C4-2B (cell line): ENCODE measurements at regions not wholly inside any gene's neighbourhood (a gene's known extent, or its start where the extent isn't known, plus 50 kb on each side); places are given as distances from the start of the nearest gene placed in this dataset.

Source experiments
- ZFX ChIP-seq: fragments of 450-650 bp; IDR thresholded peaks from 2 replicates; pipeline ENCODE4 v1.6.1; 2017
- TF ChIP-seq, protein P1 (sequence below): fragments of 450-650 bp; conservative IDR thresholded peaks from 2 replicates; pipeline ENCODE4 v1.5.1; 2017; ENCODE audit warnings: mild to moderate bottlenecking

DNA sequence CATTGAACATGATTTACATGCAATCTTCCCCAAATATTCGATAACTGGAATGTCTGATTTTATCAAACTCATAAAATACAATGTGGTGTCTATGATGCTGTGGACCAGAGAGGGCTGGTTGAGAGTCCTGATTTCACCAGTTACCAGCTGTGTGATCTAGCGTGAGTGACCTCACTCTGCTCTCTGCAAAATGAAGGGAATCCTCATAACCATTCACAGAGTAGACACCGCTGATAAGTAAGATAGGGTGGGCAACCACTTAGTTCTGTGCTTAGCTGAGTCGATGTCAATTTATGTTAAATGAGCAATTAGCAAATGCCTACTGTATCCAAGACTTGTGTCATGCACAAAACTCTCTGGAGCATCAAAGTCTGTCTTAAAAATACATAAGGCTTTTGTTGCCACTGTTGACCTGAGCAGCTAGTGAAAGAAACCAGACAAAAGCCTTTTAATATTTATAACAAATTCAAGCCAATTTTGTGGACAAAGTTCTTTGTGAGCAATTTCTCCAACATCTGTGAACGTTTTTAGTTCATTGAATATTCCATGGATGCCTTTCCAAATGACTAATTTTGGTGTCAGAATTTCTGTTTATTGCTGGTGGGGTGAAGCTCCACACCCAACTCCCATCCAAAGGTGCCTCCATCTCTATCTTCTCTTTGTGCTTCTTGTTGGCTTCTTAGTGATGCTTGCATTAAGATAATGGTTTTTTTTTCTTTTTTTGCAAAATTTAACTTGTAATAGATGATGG, 314.2 kb downstream of the ADRA2A start:
- TF ChIP-seq, protein P1, sequence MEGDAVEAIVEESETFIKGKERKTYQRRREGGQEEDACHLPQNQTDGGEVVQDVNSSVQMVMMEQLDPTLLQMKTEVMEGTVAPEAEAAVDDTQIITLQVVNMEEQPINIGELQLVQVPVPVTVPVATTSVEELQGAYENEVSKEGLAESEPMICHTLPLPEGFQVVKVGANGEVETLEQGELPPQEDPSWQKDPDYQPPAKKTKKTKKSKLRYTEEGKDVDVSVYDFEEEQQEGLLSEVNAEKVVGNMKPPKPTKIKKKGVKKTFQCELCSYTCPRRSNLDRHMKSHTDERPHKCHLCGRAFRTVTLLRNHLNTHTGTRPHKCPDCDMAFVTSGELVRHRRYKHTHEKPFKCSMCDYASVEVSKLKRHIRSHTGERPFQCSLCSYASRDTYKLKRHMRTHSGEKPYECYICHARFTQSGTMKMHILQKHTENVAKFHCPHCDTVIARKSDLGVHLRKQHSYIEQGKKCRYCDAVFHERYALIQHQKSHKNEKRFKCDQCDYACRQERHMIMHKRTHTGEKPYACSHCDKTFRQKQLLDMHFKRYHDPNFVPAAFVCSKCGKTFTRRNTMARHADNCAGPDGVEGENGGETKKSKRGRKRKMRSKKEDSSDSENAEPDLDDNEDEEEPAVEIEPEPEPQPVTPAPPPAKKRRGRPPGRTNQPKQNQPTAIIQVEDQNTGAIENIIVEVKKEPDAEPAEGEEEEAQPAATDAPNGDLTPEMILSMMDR, result no peak
- TF ChIP-seq ZFX, result no peak
